Medulla oblongata (tissue), 1 donor: ENCODE measurements at regions not wholly inside any gene's neighbourhood (a gene's known extent, or its start where the extent isn't known, plus 50 kb on each side); places are given as distances from the start of the nearest gene placed in this dataset.
A peak's percentile ranks its signal among the peaks of the same experiment; 100 is the strongest.

Experiments used
- DNase-seq: peaks from one replicate; pipeline ENCODE4 v3.0.0-alpha.2; 2015; ENCODE audit errors: extremely low spot score

- no peak for DNase-seq
These were observed 681.0 kb upstream of the GJE1 start for GRCh38 chr6:141451511-141452353.

GRCh38 chr6:141451181-141451510, 681.6 kb upstream of the GJE1 start:
- no peak for DNase-seq

- no peak for DNase-seq
These were observed 686.6 kb upstream of the GJE1 start for GRCh38 chr6:141445928-141446628.

GRCh38 chr6:141443668-141444289, 688.9 kb upstream of the GJE1 start:
- DNase-seq, result no peak

- DNase-seq, result no peak
These were observed 689.7 kb upstream of the GJE1 start for GRCh38 chr6:141443032-141443431.

GRCh38 chr6:141439513-141439912, 693.2 kb upstream of the GJE1 start:
- DNase-seq, result no peak

GRCh38 chr6:141437685-141438084, 695.0 kb upstream of the GJE1 start:
- DNase-seq, result no peak

GRCh38 chr6:141437011-141437410, 695.7 kb upstream of the GJE1 start:
- DNase-seq, result no peak

GRCh38 chr6:141426400-141426980, 706.2 kb upstream of the GJE1 start:
- DNase-seq, result no peak

GRCh38 chr6:141421378-141421777, 711.3 kb upstream of the GJE1 start:
- no peak for DNase-seq

GRCh38 chr6:141418076-141418475, 714.6 kb upstream of the GJE1 start:
- no peak for DNase-seq

GRCh38 chr6:141415896-141416295, 716.8 kb upstream of the GJE1 start:
- no peak for DNase-seq

GRCh38 chr6:141413196-141413595, 719.5 kb upstream of the GJE1 start:
- DNase-seq, result no peak

GRCh38 chr6:141406761-141407160, 726.0 kb upstream of the GJE1 start:
- no peak for DNase-seq

GRCh38 chr6:141403827-141404226, 728.9 kb upstream of the GJE1 start:
- no peak for DNase-seq

GRCh38 chr6:141403103-141403502, 729.6 kb upstream of the GJE1 start:
- no peak for DNase-seq

GRCh38 chr6:141402489-141402888, 730.2 kb upstream of the GJE1 start:
- no peak for DNase-seq

GRCh38 chr6:141401851-141402250, 730.9 kb upstream of the GJE1 start:
- peak; percentile 50 for DNase-seq

- peak; percentile 27 for DNase-seq
These were observed 731.6 kb upstream of the GJE1 start for GRCh38 chr6:141401168-141401567.

- DNase-seq, result no peak
These were observed 733.8 kb upstream of the GJE1 start for GRCh38 chr6:141398949-141399348.

GRCh38 chr6:141395443-141396008, 737.2 kb upstream of the GJE1 start:
- DNase-seq, result no peak

GRCh38 chr6:141394565-141395051, 738.1 kb upstream of the GJE1 start:
- DNase-seq, result no peak
